Neural cell (in vitro differentiated cells): ENCODE measurements at regions not wholly inside any gene's neighbourhood (a gene's known extent, or its start where the extent isn't known, plus 50 kb on each side); places are given as distances from the start of the nearest gene placed in this dataset.

Experiments used
- H2AFZ ChIP-seq: fragments of 200-600, 300-800 bp; sonication (generic), shearing (Covaris generic); 2 replicates; pipeline ENCODE4 v1.6.0; 2014; ENCODE audit warnings: low read depth, mild to moderate bottlenecking, antibody characterized with exemption, low read length, moderate library complexity
- H3F3A ChIP-seq: fragments of 200-600 bp; shearing (Covaris generic); 2 replicates; pipeline ENCODE4 v1.6.1; 2016; ENCODE audit warnings: mild to moderate bottlenecking, moderate library complexity, mixed read lengths, antibody characterized with exemption, low read length; ENCODE audit not compliant: insufficient read depth, poor library complexity, severe bottlenecking
- H3K27ac ChIP-seq: fragments of 200-600, 300-800 bp; sonication (generic), shearing (Covaris generic); 2 replicates; pipeline ENCODE4 v1.5.1; 2014; ENCODE audit warnings: mild to moderate bottlenecking, low read length, moderate library complexity
- H3K27me3 ChIP-seq: fragments of 300-800, 200-600 bp; sonication (generic), shearing (Covaris generic); 2 replicates; pipeline ENCODE4 v1.6.0; 2014; ENCODE audit warnings: mild to moderate bottlenecking, low read depth, low read length, moderate library complexity; ENCODE audit not compliant: insufficient read depth
- H3K36me3 ChIP-seq: fragments of 300-800, 200-600 bp; sonication (generic), shearing (Covaris generic); 2 replicates; pipeline ENCODE4 v1.5.1; 2014; ENCODE audit warnings: mild to moderate bottlenecking, antibody characterized with exemption, low read length, moderate library complexity; ENCODE audit not compliant: insufficient read depth
- H3K4me2 ChIP-seq: fragments of 300-800, 200-600 bp; sonication (generic), shearing (Covaris generic); 2 replicates; pipeline ENCODE4 v1.6.0; 2014; ENCODE audit warnings: mild to moderate bottlenecking, low read length
- H3K4me3 ChIP-seq: fragments of 300-800, 200-600 bp; sonication (generic), shearing (Covaris generic); 2 replicates; pipeline ENCODE4 v1.5.1; 2014; ENCODE audit warnings: mild to moderate bottlenecking, low read length, moderate library complexity
- H3K79me2 ChIP-seq: fragments of 200-600 bp; shearing (Covaris generic); replicated peaks from 2 replicates; pipeline ENCODE4 v1.6.0; 2014; ENCODE audit warnings: mild to moderate bottlenecking, low read length, moderate library complexity; ENCODE audit not compliant: insufficient read depth
- H3K9ac ChIP-seq: fragments of 300-800, 200-600 bp; sonication (generic), shearing (Covaris generic); 2 replicates; pipeline ENCODE4 v1.6.1; 2016; ENCODE audit warnings: mild to moderate bottlenecking, low read length, mixed read lengths
- H3K9me2 ChIP-seq: fragments of 200-600 bp; shearing (Covaris generic); 2 replicates; pipeline ENCODE4 v1.6.1; 2016; ENCODE audit warnings: mild to moderate bottlenecking, low read length, mixed read lengths; ENCODE audit not compliant: insufficient read depth
- H3K9me3 ChIP-seq: fragments of 200-600, 300-800 bp; sonication (generic), shearing (Covaris generic); 2 replicates; pipeline ENCODE4 v1.6.1; 2016; ENCODE audit warnings: mild to moderate bottlenecking, mixed run types, low read length, moderate library complexity, mixed read lengths
- H4K20me1 ChIP-seq: fragments of 200-600 bp; shearing (Covaris generic); 2 replicates; pipeline ENCODE4 v1.6.1; 2016; ENCODE audit warnings: mild to moderate bottlenecking, mixed run types; ENCODE audit not compliant: insufficient read depth
- CTCF ChIP-seq: fragments of 450-650 bp; IDR thresholded peaks from 2 replicates; pipeline ENCODE4 v1.5.1; 2014; ENCODE audit warnings: antibody characterized with exemption, mild to moderate bottlenecking, moderate library complexity; ENCODE audit not compliant: poor library complexity, severe bottlenecking
- EP300 ChIP-seq: fragments of 450-650 bp; conservative IDR thresholded peaks from 2 replicates; pipeline ENCODE4 v1.6.1; 2014; ENCODE audit warnings: antibody characterized with exemption, mild to moderate bottlenecking, moderate library complexity; ENCODE audit not compliant: poor library complexity, severe bottlenecking
- EZH2 ChIP-seq: fragments of 200-600, 300-800 bp; shearing (Covaris generic), sonication (generic); IDR thresholded peaks from 2 replicates; pipeline ENCODE4 v1.6.1; 2014; ENCODE audit warnings: antibody characterized with exemption, low read length, borderline replicate concordance, mild to moderate bottlenecking; ENCODE audit not compliant: insufficient read depth, poor library complexity, severe bottlenecking
- MXI1 ChIP-seq: fragments of 450-650 bp; conservative IDR thresholded peaks from 2 replicates; pipeline ENCODE4 v1.6.1; 2014; ENCODE audit warnings: antibody characterized with exemption, mild to moderate bottlenecking; ENCODE audit not compliant: poor library complexity, severe bottlenecking
- POLR2AphosphoS5 ChIP-seq: IDR thresholded peaks from 2 replicates; pipeline ENCODE4 v1.6.1; 2012
- RAD21 ChIP-seq: fragments of 450-650 bp; conservative IDR thresholded peaks from 2 replicates; pipeline ENCODE4 v1.6.1; 2014; ENCODE audit warnings: antibody characterized with exemption, mild to moderate bottlenecking, moderate library complexity
- REST ChIP-seq: IDR thresholded peaks from 2 replicates; pipeline ENCODE4 v1.6.1; 2012; ENCODE audit warnings: borderline replicate concordance
- SMC3 ChIP-seq: fragments of 450-650 bp; conservative IDR thresholded peaks from 2 replicates; pipeline ENCODE4 v1.6.1; 2014; ENCODE audit warnings: antibody characterized with exemption, mild to moderate bottlenecking, moderate library complexity; ENCODE audit not compliant: poor library complexity
- TAF1 ChIP-seq: IDR thresholded peaks from 2 replicates; pipeline ENCODE4 v1.6.1; 2012; ENCODE audit warnings: low read depth

GRCh38 chr21:27047283-27047657 is 80.4 kb upstream of the ADAMTS5 start:
- no peaks in the 10 kb centered on the region for H4K20me1 ChIP-seq
- no peak overlapping the region for H2AFZ ChIP-seq
- TF ChIP-seq SMC3, result no peak
- no peak for TF ChIP-seq EP300
- no peaks in the 10 kb centered on the region for H3K36me3 ChIP-seq
- H3K27ac ChIP-seq, result no peak overlapping the region
- H3K9me2 ChIP-seq, result no peaks in the 10 kb centered on the region
- H3K4me2 ChIP-seq, result no peak overlapping the region
- no peaks in the 10 kb centered on the region for H3K9me3 ChIP-seq
- H3K79me2 ChIP-seq, result no peaks in the 10 kb centered on the region
- no peaks in the 10 kb centered on the region for H3F3A ChIP-seq
- no peak overlapping the region for H3K4me3 ChIP-seq
- H3K9ac ChIP-seq, result no peak overlapping the region
- H3K27me3 ChIP-seq, result peaks cover 6% of the 10 kb centered on the region

- H3K27ac ChIP-seq, result no peak overlapping the region
- no peaks in the 10 kb centered on the region for H3K36me3 ChIP-seq
- H3K4me2 ChIP-seq, result no peak overlapping the region
- no peak overlapping the region for H3K4me3 ChIP-seq
- H3K9ac ChIP-seq, result no peak overlapping the region
- H3K9me3 ChIP-seq, result no peaks in the 10 kb centered on the region
- no peaks in the 10 kb centered on the region for H3F3A ChIP-seq
- no peaks in the 10 kb centered on the region for H4K20me1 ChIP-seq
- no peak for TF ChIP-seq POLR2AphosphoS5
- no peak for TF ChIP-seq EZH2
- no peak for TF ChIP-seq MXI1
- TF ChIP-seq RAD21, result no peak
- TF ChIP-seq SMC3, result no peak
- no peak for TF ChIP-seq CTCF
- no peak for TF ChIP-seq REST
- no peak for TF ChIP-seq TAF1
- TF ChIP-seq EP300, result no peak
- H3K27me3 ChIP-seq, result peaks cover 6% of the 10 kb centered on the region
- no peaks in the 10 kb centered on the region for H3K79me2 ChIP-seq
- H2AFZ ChIP-seq, result no peak overlapping the region
- H3K9me2 ChIP-seq, result no peaks in the 10 kb centered on the region
These were observed 78.5 kb upstream of the ADAMTS5 start for GRCh38 chr21:27045281-27045985.
